ENCODE measurements at regions not wholly inside any gene's neighbourhood (a gene's known extent, or its start where the extent isn't known, plus 50 kb on each side); places are given as distances from the start of the nearest gene placed in this dataset.
A peak's percentile ranks its signal among the peaks of the same experiment; 100 is the strongest.
"Not testable (repeated sequence)": the region's sequence is repeated elsewhere in the genome, so short reads cannot be mapped to it uniquely, and the experiment has no call there.

DNA sequence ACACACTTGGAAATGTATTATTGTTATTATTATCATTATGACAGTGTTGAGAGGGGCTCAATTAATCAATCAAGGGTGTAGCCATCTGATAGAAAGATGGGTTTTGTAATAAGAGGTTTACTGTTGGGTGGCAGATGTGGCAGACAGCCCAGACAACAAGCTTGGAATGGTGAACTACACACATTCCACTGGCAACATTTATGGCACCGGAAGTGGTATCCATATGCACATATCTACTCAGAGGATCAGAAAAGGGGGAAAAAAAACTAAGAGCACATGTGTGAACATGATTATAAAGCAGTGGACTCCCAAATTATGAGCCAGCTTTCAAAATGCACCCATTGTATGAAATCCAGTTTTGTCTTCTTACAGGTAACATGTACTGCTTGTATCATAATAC is 125.9 kb upstream of the ARX start:
- H3K27me3 ChIP-seq = no peaks in the 10 kb centered on the region
- H3K27ac ChIP-seq = no peak overlapping the region
- H3K9me3 ChIP-seq (replicated peaks) = no peaks in the 10 kb centered on the region
- no peaks in the 10 kb centered on the region for H3K36me3 ChIP-seq
- no peak for DNase-seq
- no peak overlapping the region for H3K4me3 ChIP-seq
- H3K4me1 ChIP-seq = no peaks in the 10 kb centered on the region; the same call in 1 of the 2 replicates

DNA sequence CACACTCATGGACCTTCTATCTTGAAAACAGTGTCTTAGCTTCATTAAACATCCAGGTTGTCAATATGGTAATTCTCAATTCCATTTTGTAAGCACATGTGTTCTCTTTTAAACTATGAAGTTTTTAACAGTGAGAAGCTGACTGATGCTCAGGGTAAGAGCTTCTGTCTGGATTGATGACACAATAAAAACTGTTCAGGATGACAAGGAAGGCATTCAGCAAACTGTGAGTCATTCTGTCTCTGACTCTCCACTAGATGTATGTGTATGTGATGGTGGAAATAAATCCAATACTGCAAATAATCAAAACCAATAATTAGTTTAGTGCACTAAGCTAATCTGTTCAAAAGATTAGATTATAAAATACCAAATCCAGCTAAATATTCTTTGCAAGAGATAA is 115.3 kb upstream of the ARX start:
- no peak overlapping the region for H3K4me3 ChIP-seq
- H3K27me3 ChIP-seq = no peaks in the 10 kb centered on the region
- H3K27ac ChIP-seq = no peak overlapping the region
- H3K4me1 ChIP-seq = peaks cover under 1% of the 10 kb centered on the region; the same call in 1 of the 2 replicates
- H3K9me3 ChIP-seq (replicated peaks) = no peaks in the 10 kb centered on the region
- DNase-seq = no peak
- H3K36me3 ChIP-seq = no peaks in the 10 kb centered on the region

GRCh38 chrX:25130619-25131018 is 114.9 kb upstream of the ARX start:
- H3K4me3 ChIP-seq = no peak overlapping the region
- H3K27me3 ChIP-seq = no peaks in the 10 kb centered on the region
- no peaks in the 10 kb centered on the region for H3K36me3 ChIP-seq
- DNase-seq = no peak
- no peaks in the 10 kb centered on the region for H3K9me3 ChIP-seq (replicated peaks)
- H3K27ac ChIP-seq = no peak overlapping the region
- H3K4me1 ChIP-seq = peaks cover 4% of the 10 kb centered on the region

DNA sequence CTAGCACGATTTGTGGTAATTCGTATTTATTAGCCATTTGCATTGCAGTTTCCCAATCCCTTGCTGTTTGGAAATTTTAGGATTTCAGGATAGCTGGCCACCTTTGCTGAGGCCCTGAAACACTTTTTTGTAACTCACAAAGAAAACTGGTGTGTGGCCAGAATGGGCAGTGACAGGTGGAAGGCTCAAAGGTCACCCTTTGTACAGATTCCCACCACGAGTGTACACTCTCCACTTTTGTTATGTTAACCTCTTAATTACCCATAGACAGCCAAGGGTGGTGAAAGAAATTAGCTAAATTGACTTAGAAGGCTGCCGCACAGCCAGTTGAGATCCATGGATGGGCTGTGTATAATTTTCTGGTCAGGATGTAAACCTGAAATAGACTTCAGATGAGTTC is 109.7 kb upstream of the ARX start:
- Histone ChIP-seq H3K4me1 (peaks cover 18% of the 10 kb centered on the region), H3K27me3 (no peaks in the 10 kb centered on the region), H3K9me3 (replicated peaks) (no peaks in the 10 kb centered on the region), H3K27ac (peak overlapping the region; percentile 33), H3K36me3 (no peaks in the 10 kb centered on the region), H3K4me3 (no peak overlapping the region)
- DNase-seq = peak; percentile 31 to 59

DNA sequence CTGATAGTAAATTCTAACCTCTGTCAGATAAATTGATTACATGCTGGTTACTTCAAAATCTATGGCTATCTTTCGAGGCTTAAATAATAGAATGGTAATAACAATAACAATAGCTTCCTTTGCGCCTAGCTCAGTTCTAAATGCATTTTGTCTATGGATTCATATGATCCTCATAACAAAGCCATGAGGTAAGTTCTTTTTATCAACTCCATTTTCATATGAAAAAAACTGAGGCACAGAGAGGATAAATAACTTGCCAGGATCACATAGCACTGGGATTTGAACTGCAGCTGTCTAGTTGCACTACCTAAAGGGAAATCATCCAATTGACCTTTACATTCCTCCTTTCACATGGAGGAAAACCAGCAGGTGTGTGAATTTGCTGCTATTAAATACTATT is 108.6 kb upstream of the ARX start:
- no peak overlapping the region for H3K4me3 ChIP-seq
- H3K27me3 ChIP-seq = no peaks in the 10 kb centered on the region
- no peak overlapping the region for H3K27ac ChIP-seq
- peaks cover 18% of the 10 kb centered on the region for H3K4me1 ChIP-seq
- DNase-seq = peak in 1 of 2 experiments; percentile 26
- H3K9me3 ChIP-seq (replicated peaks) = no peaks in the 10 kb centered on the region
- no peaks in the 10 kb centered on the region for H3K36me3 ChIP-seq

- no peaks in the 10 kb centered on the region for H3K36me3 ChIP-seq
- H3K4me1 ChIP-seq = no peaks in the 10 kb centered on the region
- no peak overlapping the region for H3K27ac ChIP-seq
- DNase-seq = no peak
- no peaks in the 10 kb centered on the region for H3K9me3 ChIP-seq (replicated peaks)
- H3K27me3 ChIP-seq = no peaks in the 10 kb centered on the region
- no peak overlapping the region for H3K4me3 ChIP-seq
These were observed 96.4 kb upstream of the ARX start for GRCh38 chrX:25112156-25112555.

DNA sequence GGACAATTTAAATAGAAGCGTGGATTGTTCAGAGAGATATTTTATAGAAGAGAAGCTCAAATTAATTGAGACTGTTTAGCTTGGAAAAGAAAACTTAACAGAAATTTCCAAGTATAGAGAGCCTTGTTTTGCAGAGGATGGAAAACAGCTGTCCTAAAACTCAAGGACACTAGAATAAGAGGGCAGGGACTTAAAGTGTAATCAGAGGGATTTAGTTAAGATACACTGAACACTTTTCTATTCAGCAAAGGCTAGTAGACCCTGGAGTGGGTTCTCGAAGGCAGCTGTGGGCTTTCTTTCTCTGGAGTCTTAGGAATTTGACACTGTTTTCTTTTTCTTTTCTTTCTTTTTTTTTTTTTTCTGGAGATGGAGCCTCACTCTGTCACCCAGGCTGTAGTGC is 92.7 kb upstream of the ARX start:
- Histone ChIP-seq H3K4me1 (no peaks in the 10 kb centered on the region), H3K4me3 (no peak overlapping the region), H3K27ac (no peak overlapping the region), H3K9me3 (replicated peaks) (no peaks in the 10 kb centered on the region), H3K27me3 (no peaks in the 10 kb centered on the region), H3K36me3 (no peaks in the 10 kb centered on the region)
- DNase-seq = peak in 1 of 2 experiments; percentile 32

GRCh38 chrX:25105221-25105620 is 89.5 kb upstream of the ARX start:
- no peak for DNase-seq
- Histone ChIP-seq H3K4me3 (no peak overlapping the region), H3K27me3 (no peaks in the 10 kb centered on the region), H3K9me3 (replicated peaks) (no peaks in the 10 kb centered on the region), H3K36me3 (no peaks in the 10 kb centered on the region), H3K27ac (no peak overlapping the region), H3K4me1 (no peaks in the 10 kb centered on the region)

DNA sequence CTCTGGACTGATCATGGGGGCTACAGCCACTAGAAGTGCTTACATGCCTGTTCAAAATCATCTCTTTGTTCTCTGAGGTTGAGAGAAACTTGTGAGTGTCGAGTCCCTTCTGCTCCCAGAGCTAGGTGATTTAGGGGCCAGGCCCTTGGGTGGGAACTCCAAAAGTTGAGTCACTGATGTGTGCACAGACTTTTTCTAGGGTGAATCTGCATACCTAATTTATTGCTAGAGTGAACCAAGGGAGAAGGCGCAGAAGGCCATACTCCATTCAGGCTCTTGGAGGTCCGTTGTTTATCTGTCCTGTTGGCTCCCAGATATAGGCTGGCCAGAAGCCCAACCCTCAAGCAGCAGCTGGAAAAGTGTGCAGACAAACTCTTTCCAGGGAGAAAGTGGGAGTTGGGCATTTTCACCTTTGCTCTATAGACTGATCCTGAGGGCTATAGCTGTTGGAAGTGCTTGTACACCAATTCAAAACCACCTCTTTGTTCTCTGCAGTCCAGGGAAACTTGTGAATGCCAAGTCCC is 80.8 kb upstream of the ARX start:
- H3K4me1 ChIP-seq = no peaks in the 10 kb centered on the region; the same call in 1 of the 2 replicates
- H3K27ac ChIP-seq = no peak overlapping the region
- no peaks in the 10 kb centered on the region for H3K27me3 ChIP-seq
- H3K9me3 ChIP-seq (replicated peaks) = no peaks in the 10 kb centered on the region
- peak; percentile 5 to 39 for DNase-seq
- H3K4me3 ChIP-seq = no peak overlapping the region
- no peaks in the 10 kb centered on the region for H3K36me3 ChIP-seq

DNA sequence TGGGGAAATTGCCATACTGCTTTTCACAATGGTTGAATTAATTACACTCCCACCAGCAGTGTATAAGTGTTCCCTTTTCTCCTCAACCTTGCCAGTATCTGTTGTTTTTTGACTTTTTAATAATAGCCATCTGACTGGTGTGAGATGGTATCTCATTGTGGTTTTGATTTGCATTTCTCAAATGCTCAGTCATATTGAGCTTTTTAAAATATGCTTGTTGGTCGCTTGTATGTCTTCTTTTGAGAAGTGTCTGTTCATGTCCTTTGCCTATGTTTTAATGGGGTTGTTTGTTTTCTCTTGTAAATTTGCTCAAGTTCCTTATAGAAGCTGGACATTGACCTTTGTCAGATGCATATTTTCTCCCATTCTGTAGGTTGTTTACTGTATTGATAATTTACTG is 75.4 kb upstream of the ARX start:
- DNase-seq; H3K36me3 ChIP-seq; H3K27ac ChIP-seq; H3K27me3 ChIP-seq; H3K4me1 ChIP-seq; H3K4me3 ChIP-seq; H3K9me3 ChIP-seq (replicated peaks): not testable (repeated sequence)

- peak; percentile 4 to 57 for DNase-seq
- Histone ChIP-seq H3K4me1 (peaks cover 9% of the 10 kb centered on the region; the same call in 1 of the 2 replicates), H3K27ac (peak overlapping the region; percentile 5; the same call in 1 of the 2 replicates), H3K36me3 (no peaks in the 10 kb centered on the region), H3K27me3 (no peaks in the 10 kb centered on the region), H3K9me3 (replicated peaks) (no peaks in the 10 kb centered on the region), H3K4me3 (no peak overlapping the region)
These were observed 68.7 kb upstream of the ARX start for GRCh38 chrX:25084446-25084845.

DNA sequence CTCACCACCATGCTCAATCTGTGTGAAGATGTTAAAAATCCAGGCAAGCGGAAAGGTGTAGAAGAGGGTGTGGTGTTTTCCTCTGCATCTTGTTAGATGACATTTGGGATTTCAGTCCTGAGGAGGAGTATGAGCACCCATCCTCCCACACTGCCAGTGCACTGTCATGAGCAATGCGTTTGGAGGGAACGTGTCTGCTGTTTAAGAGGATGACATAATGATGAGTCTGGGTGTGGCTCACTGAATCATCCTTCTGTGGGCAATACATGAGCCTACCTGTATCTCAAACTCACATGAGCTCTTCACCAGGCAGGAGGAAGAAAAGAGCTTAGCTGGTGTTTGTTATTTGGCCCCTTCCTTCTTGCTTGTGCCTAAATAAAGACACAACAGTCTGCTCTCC is 67.9 kb upstream of the ARX start:
- H3K4me1 ChIP-seq = peaks cover 9% of the 10 kb centered on the region; the same call in 1 of the 2 replicates
- H3K27me3 ChIP-seq = no peaks in the 10 kb centered on the region
- no peak overlapping the region for H3K27ac ChIP-seq
- H3K4me3 ChIP-seq = no peak overlapping the region
- no peaks in the 10 kb centered on the region for H3K36me3 ChIP-seq
- H3K9me3 ChIP-seq (replicated peaks) = no peaks in the 10 kb centered on the region
- no peak for DNase-seq

- no peaks in the 10 kb centered on the region for H3K36me3 ChIP-seq
- H3K4me3 ChIP-seq = no peak overlapping the region
- H3K27me3 ChIP-seq = no peaks in the 10 kb centered on the region
- H3K27ac ChIP-seq = no peak overlapping the region
- H3K9me3 ChIP-seq (replicated peaks) = no peaks in the 10 kb centered on the region
- DNase-seq = no peak
- H3K4me1 ChIP-seq = no peaks in the 10 kb centered on the region; the same call in 1 of the 2 replicates
These were observed 63.3 kb upstream of the ARX start for GRCh38 chrX:25079020-25079419.

GRCh38 chrX:25076941-25077500 is 61.3 kb upstream of the ARX start:
- H3K4me3 ChIP-seq = no peak overlapping the region
- no peak overlapping the region for H3K27ac ChIP-seq
- H3K4me1 ChIP-seq = no peaks in the 10 kb centered on the region
- H3K9me3 ChIP-seq (replicated peaks) = no peaks in the 10 kb centered on the region
- H3K36me3 ChIP-seq = no peaks in the 10 kb centered on the region
- no peaks in the 10 kb centered on the region for H3K27me3 ChIP-seq
- DNase-seq = no peak

DNA sequence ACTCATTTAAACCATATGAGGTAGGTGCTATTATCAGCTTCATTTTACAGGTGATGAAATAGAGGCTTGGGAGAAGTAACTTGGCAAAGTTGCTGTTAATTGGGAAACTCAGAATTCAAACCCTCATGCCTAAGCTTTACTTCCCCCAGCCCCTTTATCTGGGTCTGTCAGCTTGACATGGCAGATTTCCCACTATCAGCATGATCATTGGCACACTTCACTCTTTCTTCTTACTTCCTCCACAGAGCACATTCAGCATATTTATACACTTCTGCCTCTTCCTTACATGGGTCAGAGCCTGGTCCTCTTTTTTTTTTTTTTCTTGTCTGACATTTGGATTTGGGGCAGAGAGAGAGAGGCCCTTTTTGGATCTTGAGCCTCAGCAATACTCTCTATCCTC is 56.5 kb upstream of the ARX start:
- Histone ChIP-seq H3K27ac (no peak overlapping the region), H3K36me3 (no peaks in the 10 kb centered on the region), H3K27me3 (no peaks in the 10 kb centered on the region), H3K4me3 (no peak overlapping the region), H3K9me3 (replicated peaks) (no peaks in the 10 kb centered on the region), H3K4me1 (no peaks in the 10 kb centered on the region)
- no peak for DNase-seq

DNA sequence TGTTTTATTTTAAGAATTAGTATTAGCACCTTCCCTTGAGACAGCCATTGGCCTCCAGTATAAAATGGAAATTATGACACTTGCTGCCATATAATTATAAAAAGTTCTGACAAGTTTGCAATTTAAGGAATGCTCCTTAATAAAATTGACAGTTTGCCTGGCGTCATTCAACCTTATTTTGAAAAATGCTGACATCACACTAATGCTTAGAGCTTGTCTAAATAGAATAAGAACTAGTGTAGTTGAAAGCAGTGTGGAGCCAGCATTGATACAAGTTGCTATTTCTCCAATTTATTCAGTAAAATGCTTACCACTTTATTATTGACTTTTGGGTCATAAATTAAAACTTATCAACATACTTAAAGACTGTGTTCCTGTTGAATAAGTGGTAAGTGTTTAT is 54.3 kb upstream of the ARX start:
- Histone ChIP-seq H3K4me1 (no peaks in the 10 kb centered on the region), H3K9me3 (replicated peaks) (no peaks in the 10 kb centered on the region), H3K36me3 (no peaks in the 10 kb centered on the region), H3K27me3 (no peaks in the 10 kb centered on the region), H3K4me3 (no peak overlapping the region), H3K27ac (no peak overlapping the region)
- DNase-seq = no peak

Data from SJCRH30 (cell line).